DMS153 (cell line): ENCODE measurements at regions not wholly inside any gene's neighbourhood (a gene's known extent, or its start where the extent isn't known, plus 50 kb on each side); places are given as distances from the start of the nearest gene placed in this dataset.
"Not testable (repeated sequence)": the region's sequence is repeated elsewhere in the genome, so short reads cannot be mapped to it uniquely, and the experiment has no call there.

ENCODE experiments used
- DNase-seq: peaks from one replicate; lab custom pipeline; 2025; lab: John Stamatoyannopoulos, UW

- DNase-seq = no peak
Measured at GRCh38 chr1:219090607-219091006, 83.1 kb upstream of the LYPLAL1 start.

GRCh38 chr1:219092206-219092605 lies 81.5 kb upstream of the LYPLAL1 start:
- no peak for DNase-seq

GRCh38 chr1:219099307-219099706 lies 74.4 kb upstream of the LYPLAL1 start:
- DNase-seq = no peak

DNA sequence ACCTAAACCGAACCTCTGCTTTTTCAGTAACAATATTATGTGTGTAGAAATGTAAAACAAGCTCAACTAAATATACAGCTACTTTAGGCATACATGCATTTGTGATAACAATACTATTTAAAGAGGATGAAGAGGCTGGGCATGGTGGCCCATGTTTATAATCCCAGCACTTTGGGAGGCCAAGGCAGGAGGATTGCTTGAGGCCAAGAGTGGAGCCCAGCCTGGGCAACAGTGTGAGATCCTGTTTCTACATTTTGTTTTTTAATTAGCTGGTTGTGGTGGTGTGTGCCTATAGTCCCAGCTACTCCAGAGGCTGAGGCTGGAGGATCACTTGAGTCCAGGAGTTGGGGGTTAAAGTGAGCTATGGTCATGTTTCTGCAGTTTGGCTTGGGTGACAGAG lies 73.6 kb upstream of the LYPLAL1 start:
- DNase-seq = no peak

DNA sequence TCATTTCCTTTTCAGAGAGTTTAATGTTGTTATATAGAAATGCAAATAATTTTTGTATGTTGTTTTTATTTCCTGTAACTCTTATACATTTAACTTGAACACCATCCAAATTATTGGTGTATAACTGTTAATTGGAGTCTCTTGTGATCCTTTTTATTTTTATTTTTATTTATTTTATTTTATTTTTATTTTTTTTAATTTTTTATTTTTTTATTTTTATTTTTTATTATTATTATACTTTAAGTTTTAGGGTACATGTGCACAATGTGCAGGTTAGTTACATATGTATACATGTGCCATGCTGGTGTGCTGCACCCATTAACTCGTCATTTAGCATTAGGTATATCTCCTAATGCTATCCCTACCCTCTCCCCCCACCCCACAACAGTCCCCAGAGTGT lies 71.2 kb upstream of the LYPLAL1 start:
- not testable (repeated sequence) for DNase-seq

- DNase-seq = no peak
Measured at GRCh38 chr1:219105893-219106292, 67.8 kb upstream of the LYPLAL1 start.

GRCh38 chr1:219109424-219110018 lies 64.2 kb upstream of the LYPLAL1 start:
- no peak for DNase-seq

- DNase-seq = no peak
Measured at GRCh38 chr1:219113261-219113660, 60.4 kb upstream of the LYPLAL1 start.

DNA sequence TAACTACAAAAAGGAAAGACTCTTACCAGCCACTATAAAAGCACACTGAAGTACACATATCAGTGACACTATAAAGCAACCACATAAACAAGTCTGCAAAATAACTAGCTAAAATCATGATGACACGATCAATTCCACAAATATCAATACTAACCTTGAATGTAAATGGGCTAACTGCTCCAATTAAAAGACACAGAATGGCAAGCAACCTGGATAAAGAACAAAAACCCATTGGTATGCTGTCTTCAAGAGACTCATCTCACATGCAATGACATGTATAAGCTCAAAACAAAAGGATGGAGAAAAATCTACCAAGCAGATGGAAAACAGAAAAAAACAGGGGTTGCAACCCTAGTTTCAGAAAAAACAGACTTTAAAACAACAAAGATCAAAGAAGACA lies 59.7 kb upstream of the LYPLAL1 start:
- no peak for DNase-seq

GRCh38 chr1:219119839-219120238 lies 53.8 kb upstream of the LYPLAL1 start:
- DNase-seq = no peak

DNA sequence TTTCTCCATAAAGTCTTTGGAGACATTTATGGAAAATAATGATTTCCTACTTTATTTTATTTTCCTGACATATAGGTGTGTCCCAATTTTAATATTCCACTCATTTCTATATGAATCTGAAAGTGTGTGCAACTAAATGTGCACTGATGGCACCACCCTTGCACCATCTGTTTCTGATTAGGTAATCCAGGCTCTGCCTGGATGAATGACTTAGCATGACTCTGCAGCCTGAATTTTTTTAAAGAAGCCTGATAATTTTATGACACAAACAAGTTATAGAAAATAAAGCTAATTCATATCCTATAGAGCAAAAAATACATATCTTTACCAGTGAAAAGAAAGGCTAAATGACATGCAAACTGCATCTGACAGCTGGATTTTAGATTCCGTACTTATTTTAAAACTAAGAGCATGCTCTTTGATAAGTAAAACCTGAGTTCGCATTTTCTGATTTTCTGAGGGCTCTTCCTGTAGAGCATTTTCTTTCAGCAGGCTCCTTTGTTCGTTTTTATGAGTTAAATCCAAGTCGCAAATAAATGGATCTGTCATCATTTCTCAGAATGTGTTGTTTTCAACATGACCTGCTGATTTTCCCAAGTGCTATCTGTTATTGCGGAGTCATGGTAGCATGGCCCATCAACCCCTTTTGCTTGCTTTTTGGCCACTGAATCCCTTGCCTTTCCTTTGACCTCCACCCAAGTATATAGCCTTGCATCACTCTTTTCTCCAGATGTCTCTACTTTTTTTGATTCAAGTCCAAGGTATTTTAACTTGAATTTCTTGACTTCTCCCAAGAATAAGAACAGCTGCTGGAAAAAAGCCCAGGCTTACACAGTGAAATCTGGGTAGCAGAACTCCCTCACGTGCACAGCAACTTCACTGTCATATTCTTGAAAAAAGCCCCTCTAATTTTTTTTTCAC lies 52.8 kb upstream of the LYPLAL1 start:
- no peak for DNase-seq

- DNase-seq = no peak
Measured at GRCh38 chr1:219121679-219122078, 52.0 kb upstream of the LYPLAL1 start.

DNA sequence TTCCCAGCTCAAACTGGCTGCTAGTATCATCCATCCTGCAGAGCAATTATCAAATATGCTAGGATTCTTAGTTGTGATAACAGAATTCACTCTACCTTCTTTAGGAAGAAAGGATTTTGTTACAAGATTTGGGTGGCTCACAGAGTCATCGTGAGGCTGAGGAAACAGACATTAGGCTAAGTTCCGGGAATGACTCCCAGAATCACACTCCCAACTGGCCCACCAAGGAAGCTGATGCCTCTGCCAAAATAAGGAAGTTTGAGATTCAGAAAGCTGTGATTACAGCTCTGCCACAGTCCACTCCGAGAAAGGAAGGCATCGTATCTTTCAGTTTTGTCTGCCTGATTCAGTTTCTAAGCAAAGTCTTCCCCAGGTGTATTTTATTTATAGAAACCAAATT lies 50.6 kb upstream of the LYPLAL1 start:
- no peak for DNase-seq
